T-helper 2 cell (primary cell): ENCODE measurements at regions not wholly inside any gene's neighbourhood (a gene's known extent, or its start where the extent isn't known, plus 50 kb on each side); places are given as distances from the start of the nearest gene placed in this dataset.
A peak's percentile ranks its signal among the peaks of the same experiment; 100 is the strongest.

ENCODE experiments used
- DNase-seq, 5 experiments: peaks; one replicate each; pipeline versions ENCODE4 v3.0.0 to v3.0.0-alpha.2; 2012 to 2022

- peak in 1 of 5 experiments; percentile 33 for DNase-seq
Measured at GRCh38 chr7:34277016-34277802, 371.9 kb downstream of the BMPER start.

- DNase-seq = no peak
Measured at GRCh38 chr7:34277803-34278199, 372.5 kb downstream of the BMPER start.

- no peak for DNase-seq
Measured at GRCh38 chr7:34281260-34281659, 375.9 kb downstream of the BMPER start.

GRCh38 chr7:34282271-34282670, 375.7 kb upstream of the NPSR1 start:
- no peak for DNase-seq

- no peak for DNase-seq
Measured at GRCh38 chr7:34296663-34297062, 361.4 kb upstream of the NPSR1 start.

GRCh38 chr7:34298492-34299013, 359.5 kb upstream of the NPSR1 start:
- no peak for DNase-seq

GRCh38 chr7:34299066-34299465, 359.0 kb upstream of the NPSR1 start:
- DNase-seq = no peak

GRCh38 chr7:34307540-34307939, 350.5 kb upstream of the NPSR1 start:
- no peak for DNase-seq

- no peak for DNase-seq
Measured at GRCh38 chr7:34308595-34308994, 349.4 kb upstream of the NPSR1 start.

GRCh38 chr7:34309116-34309515, 348.9 kb upstream of the NPSR1 start:
- no peak for DNase-seq

GRCh38 chr7:34309584-34309983, 348.4 kb upstream of the NPSR1 start:
- no peak for DNase-seq

- no peak for DNase-seq
Measured at GRCh38 chr7:34311591-34311990, 346.4 kb upstream of the NPSR1 start.

GRCh38 chr7:34312624-34313023, 345.4 kb upstream of the NPSR1 start:
- DNase-seq = no peak

- DNase-seq = no peak
Measured at GRCh38 chr7:34313289-34313688, 344.7 kb upstream of the NPSR1 start.

- no peak for DNase-seq
Measured at GRCh38 chr7:34315032-34315431, 343.0 kb upstream of the NPSR1 start.

GRCh38 chr7:34317039-34317438, 341.0 kb upstream of the NPSR1 start:
- DNase-seq = no peak

GRCh38 chr7:34320412-34320811, 337.6 kb upstream of the NPSR1 start:
- DNase-seq = no peak

GRCh38 chr7:34320926-34321661, 336.9 kb upstream of the NPSR1 start:
- DNase-seq = peak in 3 of 5 experiments; percentile 4 to 50 (median 14)

GRCh38 chr7:34322841-34323240, 335.2 kb upstream of the NPSR1 start:
- DNase-seq = no peak

GRCh38 chr7:34327681-34328080, 330.3 kb upstream of the NPSR1 start:
- no peak for DNase-seq

- no peak for DNase-seq
Measured at GRCh38 chr7:34330308-34330707, 327.7 kb upstream of the NPSR1 start.

- DNase-seq = no peak
Measured at GRCh38 chr7:34331102-34331501, 326.9 kb upstream of the NPSR1 start.

- DNase-seq = no peak
Measured at GRCh38 chr7:34332006-34332405, 326.0 kb upstream of the NPSR1 start.

- no peak for DNase-seq
Measured at GRCh38 chr7:34333184-34333583, 324.8 kb upstream of the NPSR1 start.
